ENCODE measurements at regions not wholly inside any gene's neighbourhood (a gene's known extent, or its start where the extent isn't known, plus 50 kb on each side); places are given as distances from the start of the nearest gene placed in this dataset.

GRCh38 chr5:58012102-58012501 is 447.8 kb downstream of the PLK2 start:
- Histone ChIP-seq H3K36me3 (ENCODE audit: control insufficient read depth, insufficient read depth, low read length) (no peaks in the 10 kb centered on the region), H3K27me3 (ENCODE audit: control insufficient read depth, insufficient read depth, low read length) (no peaks in the 10 kb centered on the region), H3K4me3 (ENCODE audit: low read depth, low read length) (no peak overlapping the region)
- FAIRE-seq (no peak), DNase-seq (ENCODE audit: low read depth) (no peak)
- TF ChIP-seq, protein P1, sequence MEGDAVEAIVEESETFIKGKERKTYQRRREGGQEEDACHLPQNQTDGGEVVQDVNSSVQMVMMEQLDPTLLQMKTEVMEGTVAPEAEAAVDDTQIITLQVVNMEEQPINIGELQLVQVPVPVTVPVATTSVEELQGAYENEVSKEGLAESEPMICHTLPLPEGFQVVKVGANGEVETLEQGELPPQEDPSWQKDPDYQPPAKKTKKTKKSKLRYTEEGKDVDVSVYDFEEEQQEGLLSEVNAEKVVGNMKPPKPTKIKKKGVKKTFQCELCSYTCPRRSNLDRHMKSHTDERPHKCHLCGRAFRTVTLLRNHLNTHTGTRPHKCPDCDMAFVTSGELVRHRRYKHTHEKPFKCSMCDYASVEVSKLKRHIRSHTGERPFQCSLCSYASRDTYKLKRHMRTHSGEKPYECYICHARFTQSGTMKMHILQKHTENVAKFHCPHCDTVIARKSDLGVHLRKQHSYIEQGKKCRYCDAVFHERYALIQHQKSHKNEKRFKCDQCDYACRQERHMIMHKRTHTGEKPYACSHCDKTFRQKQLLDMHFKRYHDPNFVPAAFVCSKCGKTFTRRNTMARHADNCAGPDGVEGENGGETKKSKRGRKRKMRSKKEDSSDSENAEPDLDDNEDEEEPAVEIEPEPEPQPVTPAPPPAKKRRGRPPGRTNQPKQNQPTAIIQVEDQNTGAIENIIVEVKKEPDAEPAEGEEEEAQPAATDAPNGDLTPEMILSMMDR (IDR thresholded peaks at IDR 0.05; ENCODE audit: insufficient read depth, low read length, severe bottlenecking) = no peak

- DNase-seq (ENCODE audit: low read depth) (no peak), FAIRE-seq (no peak)
- H3K36me3 ChIP-seq (ENCODE audit: control insufficient read depth, insufficient read depth, low read length) = no peaks in the 10 kb centered on the region
- H3K4me3 ChIP-seq (ENCODE audit: low read depth, low read length) = no peak overlapping the region
- no peaks in the 10 kb centered on the region for H3K27me3 ChIP-seq (ENCODE audit: control insufficient read depth, insufficient read depth, low read length)
- TF ChIP-seq, protein P1 (IDR thresholded peaks at IDR 0.05; ENCODE audit: insufficient read depth, low read length, severe bottlenecking) = no peak
These were observed 448.6 kb downstream of the PLK2 start for GRCh38 chr5:58011301-58011700.

- DNase-seq (ENCODE audit: low read depth) (no peak), FAIRE-seq (no peak)
- TF ChIP-seq, protein P1 (IDR thresholded peaks at IDR 0.05; ENCODE audit: insufficient read depth, low read length, severe bottlenecking) = no peak
- H3K27me3 ChIP-seq (ENCODE audit: control insufficient read depth, insufficient read depth, low read length) = no peaks in the 10 kb centered on the region
- H3K36me3 ChIP-seq (ENCODE audit: control insufficient read depth, insufficient read depth, low read length) = no peaks in the 10 kb centered on the region
- no peak overlapping the region for H3K4me3 ChIP-seq (ENCODE audit: low read depth, low read length)
These were observed 450.1 kb downstream of the PLK2 start for GRCh38 chr5:58009754-58010153.

DNA sequence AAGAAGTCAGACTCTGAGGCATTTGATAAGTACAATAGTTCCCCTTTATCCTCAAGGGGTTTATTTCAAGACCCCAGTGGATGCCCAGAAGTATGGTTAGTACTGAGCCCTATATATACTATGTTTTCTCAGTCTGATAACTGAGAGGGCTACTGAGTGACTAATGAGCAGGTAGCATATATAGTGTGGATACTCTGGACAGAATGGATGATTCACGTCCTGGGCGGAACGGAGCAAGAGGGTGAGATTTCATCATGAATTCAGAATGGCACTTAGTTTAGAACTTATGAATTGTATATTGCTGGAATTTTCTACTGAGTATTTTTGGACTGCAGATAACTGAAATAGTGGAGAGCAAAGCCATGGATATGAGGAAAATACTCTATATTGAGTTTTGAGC is 457.6 kb downstream of the PLK2 start:
- H3K4me3 ChIP-seq (ENCODE audit: low read depth, low read length) = no peak overlapping the region
- H3K27me3 ChIP-seq (ENCODE audit: control insufficient read depth, insufficient read depth, low read length) = no peaks in the 10 kb centered on the region
- no peaks in the 10 kb centered on the region for H3K36me3 ChIP-seq (ENCODE audit: control insufficient read depth, insufficient read depth, low read length)
- FAIRE-seq (no peak), DNase-seq (ENCODE audit: low read depth) (peak; percentile 92)
- TF ChIP-seq, protein P1 (IDR thresholded peaks at IDR 0.05; ENCODE audit: insufficient read depth, low read length, severe bottlenecking) = no peak

DNA sequence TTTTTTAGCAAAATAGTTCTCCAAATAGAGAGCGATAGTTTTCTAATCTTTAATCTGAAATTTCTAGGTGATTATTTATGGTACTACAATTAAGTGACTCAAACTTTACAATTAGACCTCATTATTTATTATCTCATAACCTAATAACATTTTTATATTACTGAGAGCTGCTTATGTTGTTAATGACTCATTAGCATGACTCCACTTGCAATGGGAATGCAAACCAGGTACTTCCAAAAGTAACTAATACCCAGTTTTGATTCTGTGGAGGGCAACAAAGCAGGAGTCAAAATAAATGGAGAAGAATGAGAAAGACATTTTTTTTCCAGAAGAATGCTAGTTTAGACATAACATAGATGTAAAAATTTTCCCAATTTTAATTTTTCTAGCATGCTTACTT is 466.0 kb downstream of the PLK2 start:
- TF ChIP-seq, protein P1 (IDR thresholded peaks at IDR 0.05; ENCODE audit: insufficient read depth, low read length, severe bottlenecking) = no peak
- no peaks in the 10 kb centered on the region for H3K27me3 ChIP-seq (ENCODE audit: control insufficient read depth, insufficient read depth, low read length)
- no peak for FAIRE-seq
- H3K4me3 ChIP-seq (ENCODE audit: low read depth, low read length) = no peak overlapping the region
- H3K36me3 ChIP-seq (ENCODE audit: control insufficient read depth, insufficient read depth, low read length) = no peaks in the 10 kb centered on the region
- DNase-seq (ENCODE audit: low read depth) = peak; percentile 69

- peak; percentile 76 for DNase-seq (ENCODE audit: low read depth)
- Histone ChIP-seq H3K27me3 (ENCODE audit: control insufficient read depth, insufficient read depth, low read length) (no peaks in the 10 kb centered on the region), H3K36me3 (ENCODE audit: control insufficient read depth, insufficient read depth, low read length) (no peaks in the 10 kb centered on the region), H3K4me3 (ENCODE audit: low read depth, low read length) (no peak overlapping the region)
- no peak for FAIRE-seq
- TF ChIP-seq, protein P1 (IDR thresholded peaks at IDR 0.05; ENCODE audit: insufficient read depth, low read length, severe bottlenecking) = no peak
These were observed 470.5 kb downstream of the PLK2 start for GRCh38 chr5:57989378-57989777.
